WTC11 (cell line): ENCODE measurements at regions not wholly inside any gene's neighbourhood (a gene's known extent, or its start where the extent isn't known, plus 50 kb on each side); places are given as distances from the start of the nearest gene placed in this dataset.

Experiments used
- ATAC-seq: fragments of 200-7000 bp; cut with Tn5 transposase; 2 replicates; pipeline ENCODE4 v1.10.0; 2021; ENCODE audit warnings: mild to moderate bottlenecking, moderate library complexity
- CTCF ChIA-PET: fragments of 300-600 bp; sonication (Branson Sonifier 250); formaldehyde crosslinking; loops from one replicate; lab custom pipeline; 2021; ENCODE audit warnings: antibody characterized with exemption; lab: Charles Lee
- POLR2A ChIA-PET: fragments of 350-600 bp; sonication (Branson Sonifier 250); formaldehyde crosslinking; loops from one replicate; lab custom pipeline; 2021; ENCODE audit warnings: antibody characterized with exemption; lab: Charles Lee
- DNase-seq: peaks from one replicate; pipeline ENCODE4 v3.0.0; 2021; ENCODE audit warnings: low spot score
- H3K27ac Mint-ChIP-seq: 2 replicates; pipeline ENCODE4 v1.8.0; 2021; ENCODE audit warnings: mixed read lengths
- H3K27me3 Mint-ChIP-seq: 2 replicates; pipeline ENCODE4 v1.8.0; 2021; ENCODE audit warnings: low read depth, mild to moderate bottlenecking, moderate library complexity, mixed read lengths
- H3K36me3 Mint-ChIP-seq: 2 replicates; pipeline ENCODE4 v1.8.0; 2021; ENCODE audit warnings: mixed read lengths
- H3K4me1 Mint-ChIP-seq: 2 replicates; pipeline ENCODE4 v1.8.0; 2022; ENCODE audit warnings: mixed read lengths
- H3K4me3 Mint-ChIP-seq: 2 replicates; pipeline ENCODE4 v1.8.0; 2021; ENCODE audit warnings: mild to moderate bottlenecking, moderate library complexity, mixed read lengths
- H3K9me3 Mint-ChIP-seq: 2 replicates; pipeline ENCODE4 v1.8.0; 2021; ENCODE audit warnings: mixed read lengths
- ATF1 ChIP-seq: sonication (generic); formaldehyde crosslinking; IDR thresholded peaks from 2 replicates; pipeline ENCODE4 v1.8.1; 2023; ENCODE audit warnings: mild to moderate bottlenecking, moderate library complexity, missing genetic modification reagents
- CREB1 ChIP-seq: sonication (generic); formaldehyde crosslinking; IDR thresholded peaks from 2 replicates; pipeline ENCODE4 v1.8.0; 2023; ENCODE audit warnings: mild to moderate bottlenecking, missing genetic modification reagents
- CREM ChIP-seq: sonication (generic); formaldehyde crosslinking; IDR thresholded peaks from 2 replicates; pipeline ENCODE4 v1.8.1; 2022; ENCODE audit warnings: mild to moderate bottlenecking, missing genetic modification reagents, moderate library complexity
- EMX1 ChIP-seq: fragments of 250-450 bp; sonication (Bioruptor Pico); IDR thresholded peaks from 2 replicates; pipeline ENCODE4 v1.8.0; 2021; ENCODE audit warnings: mild to moderate bottlenecking
- ESRRA ChIP-seq: sonication (generic); formaldehyde crosslinking; IDR thresholded peaks from 2 replicates; pipeline ENCODE4 v1.8.1; 2022; ENCODE audit warnings: mild to moderate bottlenecking, missing genetic modification reagents, borderline replicate concordance
- FOXJ3 ChIP-seq: sonication (generic); formaldehyde crosslinking; IDR thresholded peaks from 2 replicates; pipeline ENCODE4 v1.9.0; 2021; ENCODE audit warnings: missing genetic modification reagents, mild to moderate bottlenecking, borderline replicate concordance
- GRHL2 ChIP-seq: fragments of 250-450 bp; sonication (Bioruptor Pico); IDR thresholded peaks from 2 replicates; pipeline ENCODE4 v1.8.0; 2022; ENCODE audit warnings: mild to moderate bottlenecking, moderate library complexity; ENCODE audit not compliant: insufficient replicate concordance, severe bottlenecking
- JAZF1 ChIP-seq: fragments of 250-450 bp; sonication (Bioruptor Pico); IDR thresholded peaks from 2 replicates; pipeline ENCODE4 v1.9.0; 2021; ENCODE audit warnings: moderate library complexity, mild to moderate bottlenecking, inconsistent platforms
- JUN ChIP-seq: sonication (generic); formaldehyde crosslinking; IDR thresholded peaks from 2 replicates; pipeline ENCODE4 v1.8.0; 2023; ENCODE audit warnings: mild to moderate bottlenecking, missing genetic modification reagents
- KAT7 ChIP-seq: sonication (generic); formaldehyde crosslinking; IDR thresholded peaks from 2 replicates; pipeline ENCODE4 v1.8.1; 2023; ENCODE audit warnings: missing genetic modification reagents, mild to moderate bottlenecking, borderline replicate concordance
- MXD4 ChIP-seq: fragments of 250-450 bp; sonication (Bioruptor Pico); IDR thresholded peaks from 2 replicates; pipeline ENCODE4 v1.8.0; 2021; ENCODE audit warnings: mild to moderate bottlenecking, moderate library complexity, borderline replicate concordance
- NFATC4 ChIP-seq: fragments of 250-450 bp; sonication (Bioruptor Pico); IDR thresholded peaks from 2 replicates; pipeline ENCODE4 v1.9.0; 2021; ENCODE audit warnings: mild to moderate bottlenecking
- NR1H2 ChIP-seq: sonication (generic); formaldehyde crosslinking; IDR thresholded peaks from 2 replicates; pipeline ENCODE4 v1.9.0; 2021; ENCODE audit warnings: mild to moderate bottlenecking, moderate library complexity, missing genetic modification reagents
- NR2C2 ChIP-seq: sonication (generic); formaldehyde crosslinking; IDR thresholded peaks from 2 replicates; pipeline ENCODE4 v1.8.0; 2022; ENCODE audit warnings: mild to moderate bottlenecking, missing genetic modification reagents
- PRRX2 ChIP-seq: fragments of 250-450 bp; sonication (Bioruptor Pico); IDR thresholded peaks from 2 replicates; pipeline ENCODE4 v1.8.0; 2021; ENCODE audit warnings: mild to moderate bottlenecking
- TEAD1 ChIP-seq: sonication (generic); formaldehyde crosslinking; IDR thresholded peaks from 2 replicates; pipeline ENCODE4 v1.8.0; 2022; ENCODE audit warnings: mild to moderate bottlenecking, missing genetic modification reagents
- ZNF317 ChIP-seq: sonication (generic); formaldehyde crosslinking; IDR thresholded peaks from 2 replicates; pipeline ENCODE4 v1.8.1; 2023; ENCODE audit warnings: low read depth, mild to moderate bottlenecking, moderate library complexity, missing genetic modification reagents, borderline replicate concordance
- TF ChIP-seq, protein P1 (sequence below): fragments of 250-450 bp; sonication (Bioruptor Pico); IDR thresholded peaks from 2 replicates; pipeline ENCODE4 v1.8.0; 2021; ENCODE audit warnings: mild to moderate bottlenecking
- TF ChIP-seq, protein P2 (sequence below): fragments of 200-600 bp; IDR thresholded peaks from 2 replicates; pipeline ENCODE4 v1.8.0; 2022; ENCODE audit warnings: antibody characterized with exemption
- TF ChIP-seq, protein P3 (sequence below): sonication (generic); formaldehyde crosslinking; IDR thresholded peaks from 2 replicates; pipeline ENCODE4 v1.8.0; 2023; ENCODE audit warnings: missing genetic modification reagents
- TF ChIP-seq, protein P4 (sequence below): fragments of 250-450 bp; sonication (Bioruptor Pico); conservative IDR thresholded peaks from 2 replicates; pipeline ENCODE4 v1.9.0; 2021; ENCODE audit warnings: mild to moderate bottlenecking
- TF ChIP-seq, protein P5 (sequence below): sonication (generic); formaldehyde crosslinking; conservative IDR thresholded peaks from 2 replicates; pipeline ENCODE4 v1.8.1; 2022; ENCODE audit warnings: mild to moderate bottlenecking, missing genetic modification reagents
- TF ChIP-seq, protein P6 (sequence below): sonication (generic); formaldehyde crosslinking; IDR thresholded peaks from 2 replicates; pipeline ENCODE4 v1.8.1; 2023; ENCODE audit warnings: mild to moderate bottlenecking, missing genetic modification reagents
- TF ChIP-seq, protein P7 (sequence below): sonication (generic); formaldehyde crosslinking; conservative IDR thresholded peaks from 2 replicates; pipeline ENCODE4 v1.8.1; 2023; ENCODE audit warnings: mild to moderate bottlenecking, low read depth, missing genetic modification reagents, moderate library complexity

DNA sequence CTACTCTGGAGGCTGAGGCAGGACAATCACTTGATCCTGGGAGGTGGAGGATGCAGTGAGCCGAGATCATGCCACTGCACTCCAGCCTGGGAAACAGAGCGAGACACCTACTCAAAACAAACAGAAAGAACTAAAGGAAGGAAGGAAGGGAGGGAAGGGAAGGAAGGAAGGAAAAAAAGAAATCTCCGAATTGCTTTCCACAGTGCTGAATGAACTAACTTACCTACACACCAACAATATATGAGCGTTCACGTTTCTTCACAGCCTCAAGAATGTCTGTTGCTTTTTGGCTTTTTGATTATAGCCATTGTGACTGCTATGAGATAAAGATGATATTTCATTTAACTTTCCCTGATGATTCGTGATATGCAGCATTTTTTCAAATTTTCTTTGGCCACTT is 1343.7 kb downstream of the LRFN5 start:
- TF ChIP-seq CREM (no peak), MXD4 (CRISPR knock-in tag) (no peak)
- Mint-ChIP-seq H3K27ac (no peak overlapping the region), H3K36me3 (no peaks in the 10 kb centered on the region), H3K4me3 (no peak overlapping the region), H3K27me3 (peaks cover 12% of the 10 kb centered on the region), H3K9me3 (peaks cover 21% of the 10 kb centered on the region), H3K4me1 (peaks cover 13% of the 10 kb centered on the region)
- DNase-seq (no peak), ATAC-seq (no peak)
- CTCF ChIA-PET, result no interaction called here
- POLR2A ChIA-PET, result no interaction called here

DNA sequence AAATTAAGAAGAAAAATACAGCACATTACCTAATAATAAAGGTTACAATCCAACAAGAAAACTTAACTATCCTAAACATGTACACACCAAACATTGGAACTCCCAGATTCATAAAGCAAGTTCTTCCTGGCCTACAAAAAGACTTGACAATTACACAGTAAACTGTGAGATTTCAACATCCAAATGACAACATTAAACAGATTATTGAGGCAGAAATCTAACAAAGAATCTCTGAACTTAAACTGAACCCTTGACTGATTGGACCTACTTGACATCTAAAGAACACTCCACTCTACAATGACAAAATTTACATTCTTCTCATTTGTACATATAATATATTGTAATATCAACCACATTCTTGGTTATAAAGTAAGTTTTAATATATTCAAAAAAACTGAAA is 1341.3 kb downstream of the LRFN5 start:
- ATAC-seq (no peak), DNase-seq (no peak)
- H3K4me1 Mint-ChIP-seq, result peaks cover 13% of the 10 kb centered on the region
- H3K27me3 Mint-ChIP-seq, result peaks cover 6% of the 10 kb centered on the region; the same call in 1 of the 2 replicates
- POLR2A ChIA-PET, result no interaction called here
- peaks cover 18% of the 10 kb centered on the region for H3K9me3 Mint-ChIP-seq
- H3K4me3 Mint-ChIP-seq, result no peak overlapping the region
- CTCF ChIA-PET, result no interaction called here
- H3K27ac Mint-ChIP-seq, result no peak overlapping the region
- TF ChIP-seq, protein P1, sequence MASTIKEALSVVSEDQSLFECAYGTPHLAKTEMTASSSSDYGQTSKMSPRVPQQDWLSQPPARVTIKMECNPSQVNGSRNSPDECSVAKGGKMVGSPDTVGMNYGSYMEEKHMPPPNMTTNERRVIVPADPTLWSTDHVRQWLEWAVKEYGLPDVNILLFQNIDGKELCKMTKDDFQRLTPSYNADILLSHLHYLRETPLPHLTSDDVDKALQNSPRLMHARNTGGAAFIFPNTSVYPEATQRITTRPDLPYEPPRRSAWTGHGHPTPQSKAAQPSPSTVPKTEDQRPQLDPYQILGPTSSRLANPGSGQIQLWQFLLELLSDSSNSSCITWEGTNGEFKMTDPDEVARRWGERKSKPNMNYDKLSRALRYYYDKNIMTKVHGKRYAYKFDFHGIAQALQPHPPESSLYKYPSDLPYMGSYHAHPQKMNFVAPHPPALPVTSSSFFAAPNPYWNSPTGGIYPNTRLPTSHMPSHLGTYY (CRISPR knock-in tag), result no peak
- TF ChIP-seq, protein P2, sequence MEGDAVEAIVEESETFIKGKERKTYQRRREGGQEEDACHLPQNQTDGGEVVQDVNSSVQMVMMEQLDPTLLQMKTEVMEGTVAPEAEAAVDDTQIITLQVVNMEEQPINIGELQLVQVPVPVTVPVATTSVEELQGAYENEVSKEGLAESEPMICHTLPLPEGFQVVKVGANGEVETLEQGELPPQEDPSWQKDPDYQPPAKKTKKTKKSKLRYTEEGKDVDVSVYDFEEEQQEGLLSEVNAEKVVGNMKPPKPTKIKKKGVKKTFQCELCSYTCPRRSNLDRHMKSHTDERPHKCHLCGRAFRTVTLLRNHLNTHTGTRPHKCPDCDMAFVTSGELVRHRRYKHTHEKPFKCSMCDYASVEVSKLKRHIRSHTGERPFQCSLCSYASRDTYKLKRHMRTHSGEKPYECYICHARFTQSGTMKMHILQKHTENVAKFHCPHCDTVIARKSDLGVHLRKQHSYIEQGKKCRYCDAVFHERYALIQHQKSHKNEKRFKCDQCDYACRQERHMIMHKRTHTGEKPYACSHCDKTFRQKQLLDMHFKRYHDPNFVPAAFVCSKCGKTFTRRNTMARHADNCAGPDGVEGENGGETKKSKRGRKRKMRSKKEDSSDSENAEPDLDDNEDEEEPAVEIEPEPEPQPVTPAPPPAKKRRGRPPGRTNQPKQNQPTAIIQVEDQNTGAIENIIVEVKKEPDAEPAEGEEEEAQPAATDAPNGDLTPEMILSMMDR, result no peak
- TF ChIP-seq NR1H2 (CRISPR knock-in tag) (no peak), FOXJ3 (CRISPR knock-in tag) (no peak), JUN (CRISPR knock-in tag) (no peak), TEAD1 (CRISPR knock-in tag) (no peak), JAZF1 (CRISPR knock-in tag) (no peak), NR2C2 (no peak), EMX1 (CRISPR knock-in tag) (no peak), KAT7 (no peak)
- TF ChIP-seq, protein P3, sequence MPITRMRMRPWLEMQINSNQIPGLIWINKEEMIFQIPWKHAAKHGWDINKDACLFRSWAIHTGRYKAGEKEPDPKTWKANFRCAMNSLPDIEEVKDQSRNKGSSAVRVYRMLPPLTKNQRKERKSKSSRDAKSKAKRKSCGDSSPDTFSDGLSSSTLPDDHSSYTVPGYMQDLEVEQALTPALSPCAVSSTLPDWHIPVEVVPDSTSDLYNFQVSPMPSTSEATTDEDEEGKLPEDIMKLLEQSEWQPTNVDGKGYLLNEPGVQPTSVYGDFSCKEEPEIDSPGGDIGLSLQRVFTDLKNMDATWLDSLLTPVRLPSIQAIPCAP (CRISPR knock-in tag), result no peak
- TF ChIP-seq, protein P4, sequence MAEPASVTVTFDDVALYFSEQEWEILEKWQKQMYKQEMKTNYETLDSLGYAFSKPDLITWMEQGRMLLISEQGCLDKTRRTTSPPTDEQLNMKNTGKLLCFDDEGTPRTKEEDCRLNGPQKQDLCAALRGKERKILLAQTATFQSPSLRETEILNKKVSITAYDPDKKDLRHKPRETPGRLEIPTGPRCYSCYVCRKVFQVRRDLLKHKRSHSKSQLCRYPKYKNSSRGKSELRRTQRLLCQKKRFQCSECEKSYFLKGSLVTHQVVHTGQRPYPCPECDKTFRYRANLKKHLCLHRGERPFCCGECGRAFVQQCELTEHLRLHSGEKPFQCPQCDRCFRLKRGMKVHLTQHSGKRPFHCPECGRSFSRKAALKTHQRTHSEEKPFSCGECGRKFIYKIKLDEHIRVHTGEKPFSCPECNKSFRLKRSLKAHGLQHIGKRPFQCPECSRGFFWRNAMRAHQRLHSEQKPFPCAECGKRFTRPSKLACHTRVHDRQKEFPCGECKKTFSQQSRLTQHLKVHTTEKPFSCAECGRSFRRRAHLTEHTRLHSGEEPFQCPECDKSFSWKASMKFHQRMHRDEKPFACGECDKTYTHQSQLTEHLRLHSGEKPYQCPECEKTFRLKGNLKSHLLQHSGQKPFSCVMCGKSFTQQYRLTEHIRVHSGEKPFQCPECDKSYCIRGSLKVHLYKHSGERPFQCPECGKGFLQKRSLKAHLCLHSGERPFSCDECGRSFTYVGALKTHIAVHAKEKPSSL, result no peak
- TF ChIP-seq, protein P5, sequence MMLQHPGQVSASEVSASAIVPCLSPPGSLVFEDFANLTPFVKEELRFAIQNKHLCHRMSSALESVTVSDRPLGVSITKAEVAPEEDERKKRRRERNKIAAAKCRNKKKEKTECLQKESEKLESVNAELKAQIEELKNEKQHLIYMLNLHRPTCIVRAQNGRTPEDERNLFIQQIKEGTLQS, result no peak
- TF ChIP-seq, all 79 proteins: peak for 0
- no peaks in the 10 kb centered on the region for H3K36me3 Mint-ChIP-seq

DNA sequence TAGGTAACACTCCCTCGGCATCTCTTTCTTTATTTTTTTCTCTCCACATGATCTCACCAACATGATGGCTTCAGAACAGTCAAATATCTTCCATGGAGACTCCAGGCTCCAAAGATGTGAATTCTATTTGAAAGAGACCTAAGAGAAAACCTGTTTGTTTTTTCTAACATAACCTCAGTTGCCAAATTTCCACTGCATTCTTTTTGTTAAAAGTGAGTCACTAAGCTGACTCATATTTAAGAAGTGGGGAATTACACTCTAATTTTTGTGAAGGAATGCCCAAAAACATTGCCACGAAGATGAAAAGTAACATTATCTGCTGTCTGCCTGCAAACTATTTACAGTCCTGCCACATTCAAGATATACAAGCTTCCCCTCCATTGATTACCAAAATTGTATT is 1337.6 kb downstream of the LRFN5 start:
- Mint-ChIP-seq H3K4me1 (peaks cover 17% of the 10 kb centered on the region), H3K4me3 (no peak overlapping the region), H3K9me3 (no peaks in the 10 kb centered on the region; the same call in 1 of the 2 replicates), H3K27me3 (no peaks in the 10 kb centered on the region; the same call in 1 of the 2 replicates), H3K27ac (no peak overlapping the region), H3K36me3 (no peaks in the 10 kb centered on the region)
- ATAC-seq (no peak), DNase-seq (no peak)
- POLR2A ChIA-PET, result no interaction called here
- CTCF ChIA-PET, result no interaction called here
- TF ChIP-seq NFATC4 (CRISPR knock-in tag), result no peak
- TF ChIP-seq, protein P5, result no peak
- no peak for TF ChIP-seq GRHL2 (CRISPR knock-in tag)
- no peak for TF ChIP-seq ATF1 (CRISPR knock-in tag)
- TF ChIP-seq, protein P6, sequence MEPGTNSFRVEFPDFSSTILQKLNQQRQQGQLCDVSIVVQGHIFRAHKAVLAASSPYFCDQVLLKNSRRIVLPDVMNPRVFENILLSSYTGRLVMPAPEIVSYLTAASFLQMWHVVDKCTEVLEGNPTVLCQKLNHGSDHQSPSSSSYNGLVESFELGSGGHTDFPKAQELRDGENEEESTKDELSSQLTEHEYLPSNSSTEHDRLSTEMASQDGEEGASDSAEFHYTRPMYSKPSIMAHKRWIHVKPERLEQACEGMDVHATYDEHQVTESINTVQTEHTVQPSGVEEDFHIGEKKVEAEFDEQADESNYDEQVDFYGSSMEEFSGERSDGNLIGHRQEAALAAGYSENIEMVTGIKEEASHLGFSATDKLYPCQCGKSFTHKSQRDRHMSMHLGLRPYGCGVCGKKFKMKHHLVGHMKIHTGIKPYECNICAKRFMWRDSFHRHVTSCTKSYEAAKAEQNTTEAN (CRISPR knock-in tag), result no peak
- TF ChIP-seq, protein P7, sequence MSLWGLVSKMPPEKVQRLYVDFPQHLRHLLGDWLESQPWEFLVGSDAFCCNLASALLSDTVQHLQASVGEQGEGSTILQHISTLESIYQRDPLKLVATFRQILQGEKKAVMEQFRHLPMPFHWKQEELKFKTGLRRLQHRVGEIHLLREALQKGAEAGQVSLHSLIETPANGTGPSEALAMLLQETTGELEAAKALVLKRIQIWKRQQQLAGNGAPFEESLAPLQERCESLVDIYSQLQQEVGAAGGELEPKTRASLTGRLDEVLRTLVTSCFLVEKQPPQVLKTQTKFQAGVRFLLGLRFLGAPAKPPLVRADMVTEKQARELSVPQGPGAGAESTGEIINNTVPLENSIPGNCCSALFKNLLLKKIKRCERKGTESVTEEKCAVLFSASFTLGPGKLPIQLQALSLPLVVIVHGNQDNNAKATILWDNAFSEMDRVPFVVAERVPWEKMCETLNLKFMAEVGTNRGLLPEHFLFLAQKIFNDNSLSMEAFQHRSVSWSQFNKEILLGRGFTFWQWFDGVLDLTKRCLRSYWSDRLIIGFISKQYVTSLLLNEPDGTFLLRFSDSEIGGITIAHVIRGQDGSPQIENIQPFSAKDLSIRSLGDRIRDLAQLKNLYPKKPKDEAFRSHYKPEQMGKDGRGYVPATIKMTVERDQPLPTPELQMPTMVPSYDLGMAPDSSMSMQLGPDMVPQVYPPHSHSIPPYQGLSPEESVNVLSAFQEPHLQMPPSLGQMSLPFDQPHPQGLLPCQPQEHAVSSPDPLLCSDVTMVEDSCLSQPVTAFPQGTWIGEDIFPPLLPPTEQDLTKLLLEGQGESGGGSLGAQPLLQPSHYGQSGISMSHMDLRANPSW (CRISPR knock-in tag), result no peak
- TF ChIP-seq ZNF317, result no peak
- no peak for TF ChIP-seq ESRRA (CRISPR knock-in tag)
- TF ChIP-seq CREB1 (CRISPR knock-in tag), result no peak
- no peak for TF ChIP-seq PRRX2
